DMS 273 (cell line): ENCODE measurements at regions not wholly inside any gene's neighbourhood (a gene's known extent, or its start where the extent isn't known, plus 50 kb on each side); places are given as distances from the start of the nearest gene placed in this dataset.

ENCODE experiments used
- DNase-seq: peaks from one replicate; lab custom pipeline; 2025; ENCODE audit not compliant: unreplicated experiment; lab: John Stamatoyannopoulos, UW

DNA sequence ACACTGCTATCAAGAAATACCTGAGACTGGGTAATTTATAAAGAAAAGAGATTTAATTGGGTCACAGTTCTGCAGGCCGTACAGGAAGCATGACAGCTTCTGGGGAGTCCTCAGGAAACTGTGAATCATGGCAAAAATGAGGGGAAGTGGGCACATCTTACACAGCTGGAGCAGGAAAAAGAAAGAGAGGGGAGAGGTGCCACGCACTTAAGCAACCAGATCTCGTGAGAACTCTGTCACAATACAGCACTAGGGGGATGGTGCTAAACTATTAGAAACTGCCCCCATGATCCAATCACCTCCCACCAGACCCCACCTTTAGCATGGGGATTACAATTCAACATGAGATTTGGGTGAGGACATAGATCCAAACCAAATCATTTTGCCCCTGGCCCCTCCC lies 105.5 kb upstream of the CPLX2 start:
- DNase-seq = no peak

DNA sequence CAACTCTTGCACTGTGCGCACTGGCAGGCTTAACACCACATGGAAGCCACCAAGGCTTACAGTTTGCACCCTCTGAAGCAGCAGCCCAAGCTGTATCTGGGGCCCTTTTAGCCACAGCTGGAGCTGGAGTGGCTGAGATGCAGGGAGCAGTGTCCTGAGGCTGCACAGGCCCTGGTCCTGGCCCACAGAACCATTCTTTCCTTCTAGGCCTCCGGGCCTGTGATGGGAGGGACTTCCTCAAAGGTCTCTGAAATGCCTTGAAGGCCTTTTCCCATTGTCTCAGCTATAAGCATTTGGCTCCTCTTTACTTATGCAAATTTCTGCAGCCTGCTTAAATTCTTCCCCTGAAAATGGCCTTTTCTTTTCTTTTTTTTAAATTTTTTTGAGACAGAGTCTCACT lies 104.4 kb upstream of the CPLX2 start:
- DNase-seq = no peak

DNA sequence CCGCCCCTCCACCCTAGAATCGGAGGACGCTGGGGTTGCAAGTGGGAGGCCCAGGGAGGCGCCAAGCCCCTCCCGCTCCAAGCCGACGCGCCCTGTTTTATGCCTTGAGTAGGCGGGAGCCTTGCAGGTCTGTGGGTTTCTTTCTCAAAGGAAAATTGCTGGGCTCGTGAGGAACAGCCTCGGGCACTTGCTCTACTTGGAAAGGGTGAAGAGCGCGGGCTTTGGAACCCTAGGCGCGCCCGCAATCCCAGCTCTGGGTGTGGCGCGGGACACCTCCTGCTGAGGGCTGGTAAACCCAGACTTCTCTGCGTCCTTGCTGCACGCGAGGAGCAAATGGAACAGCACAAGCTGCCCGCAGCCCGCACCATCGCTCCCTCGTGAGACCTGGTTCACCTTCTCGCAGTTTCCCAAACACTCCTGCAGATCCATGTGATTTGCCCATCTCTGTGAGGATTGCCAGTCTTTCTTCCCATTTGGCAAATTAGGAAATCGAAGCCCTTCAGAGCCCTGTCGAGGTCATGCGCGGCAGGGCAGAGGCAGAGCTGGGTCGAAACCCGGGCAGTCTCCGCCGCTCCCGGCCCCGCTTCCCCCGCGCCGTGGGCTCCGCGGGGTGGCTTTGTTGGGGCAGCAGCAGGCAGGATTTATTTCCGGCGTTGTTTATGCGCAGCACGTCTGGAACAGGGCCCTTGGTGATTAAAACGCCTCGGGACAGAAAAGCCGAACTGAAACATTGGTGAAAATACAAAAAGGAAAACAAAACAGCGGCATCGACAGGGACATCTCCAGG lies 98.4 kb upstream of the CPLX2 start:
- DNase-seq = no peak

DNA sequence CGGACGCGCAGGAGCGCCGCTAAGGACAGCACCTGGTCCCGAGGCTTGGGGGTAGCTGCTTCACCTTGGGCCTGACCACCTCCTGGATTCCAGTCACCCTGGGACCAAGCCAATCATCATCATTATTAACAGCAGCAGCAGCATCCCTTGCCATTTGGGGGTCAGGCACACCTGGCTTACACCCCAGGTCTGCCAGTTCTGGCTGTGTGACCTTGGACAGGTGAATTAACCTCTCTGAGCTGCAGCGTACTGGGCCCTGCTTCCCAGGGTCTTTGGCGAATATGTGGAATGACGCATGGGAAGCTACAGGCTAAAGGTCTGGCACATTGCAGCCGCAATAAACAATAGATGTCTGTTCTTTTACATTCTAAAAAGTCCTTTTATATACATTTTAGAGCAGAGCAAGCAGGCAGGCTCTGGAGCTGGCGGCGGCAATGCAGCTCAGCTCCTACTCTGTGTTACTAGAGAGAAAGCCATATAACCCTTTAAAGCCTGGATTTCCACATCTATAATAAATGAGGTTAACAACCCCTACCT lies 97.8 kb upstream of the CPLX2 start:
- DNase-seq = no peak

DNA sequence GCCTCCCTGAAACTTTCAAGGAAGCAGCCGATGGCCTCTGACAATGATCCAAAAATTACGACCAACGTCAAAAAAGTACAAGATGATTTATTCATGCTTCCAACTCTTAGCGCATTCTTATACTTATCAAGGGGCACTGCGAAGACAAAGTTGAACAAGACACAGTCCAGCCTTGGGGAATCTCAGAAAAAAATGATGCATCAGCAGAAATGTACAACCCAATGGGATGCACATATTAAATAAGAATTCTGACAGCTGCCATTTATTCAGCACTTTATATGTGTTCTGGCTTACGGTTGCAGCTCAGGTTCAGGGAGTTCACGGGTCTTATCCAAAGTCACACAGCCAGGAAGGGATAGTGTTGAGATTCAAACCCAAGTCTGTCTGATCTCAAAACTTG lies 96.0 kb upstream of the CPLX2 start:
- DNase-seq = no peak

DNA sequence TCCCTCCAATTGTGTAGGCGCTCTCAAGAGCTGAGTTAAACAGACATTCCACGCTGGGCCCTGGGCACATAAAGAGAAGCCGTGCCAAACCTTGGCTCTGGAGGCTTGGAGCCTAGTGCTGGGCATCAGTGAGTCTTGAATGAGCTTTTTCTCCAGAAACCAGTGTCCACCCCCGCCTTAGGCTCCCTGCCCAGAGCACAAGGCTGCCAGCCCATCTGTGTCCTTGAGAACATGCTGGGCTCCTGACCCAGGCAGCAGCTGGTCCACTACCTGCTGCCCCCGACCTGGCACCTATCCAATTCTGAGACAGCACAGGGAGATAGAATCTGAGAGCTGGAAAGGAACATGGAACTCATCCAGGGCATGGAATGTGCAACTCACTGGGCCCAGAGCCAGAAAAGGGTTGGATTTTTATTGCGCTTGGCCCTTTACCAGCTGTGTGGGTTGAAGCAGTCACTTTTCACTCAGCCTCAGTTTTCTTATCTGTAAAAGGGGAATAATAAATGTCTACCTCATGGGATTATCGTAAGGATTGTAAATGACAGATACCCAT lies 92.4 kb upstream of the CPLX2 start:
- DNase-seq = peak; percentile 99

DNA sequence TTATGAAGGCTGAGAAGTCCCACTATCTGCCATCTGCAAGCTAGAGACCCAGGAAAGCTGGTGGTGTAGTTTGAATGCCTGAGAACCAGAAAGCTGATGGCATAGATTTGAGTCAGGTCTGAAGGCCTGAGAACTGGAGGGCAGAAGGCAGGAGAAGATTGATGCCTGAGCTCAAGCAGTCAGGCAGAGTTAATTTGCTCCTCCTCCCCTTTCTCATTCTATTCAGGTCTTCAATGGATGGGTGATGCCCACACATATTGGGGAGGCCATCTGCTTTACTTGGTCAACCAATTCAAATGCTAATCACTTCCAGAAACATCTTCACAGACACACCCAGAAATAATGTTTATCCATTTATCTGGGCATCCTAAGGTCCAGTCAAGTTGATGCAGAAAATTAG lies 87.6 kb upstream of the CPLX2 start:
- peak; percentile 21 for DNase-seq

DNA sequence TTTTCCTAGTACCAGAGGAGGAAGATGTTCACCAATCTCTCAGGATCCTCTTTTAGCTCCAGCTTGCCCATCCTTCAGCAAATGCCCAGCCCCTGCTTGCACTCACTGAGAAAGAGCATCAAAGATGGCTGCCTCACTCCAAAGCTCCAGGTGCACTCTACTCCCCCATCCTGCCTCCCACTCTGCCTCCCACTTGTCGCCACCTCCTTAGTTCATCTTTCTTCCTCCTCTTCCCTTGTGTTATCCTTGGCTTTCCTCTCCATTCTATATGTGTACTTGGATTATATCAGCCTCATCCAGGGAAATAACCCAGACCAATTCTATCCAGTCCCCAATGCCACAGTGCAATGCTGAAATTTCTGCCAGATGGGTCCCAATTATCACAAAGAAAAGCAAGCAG lies 87.1 kb upstream of the CPLX2 start:
- DNase-seq = no peak

DNA sequence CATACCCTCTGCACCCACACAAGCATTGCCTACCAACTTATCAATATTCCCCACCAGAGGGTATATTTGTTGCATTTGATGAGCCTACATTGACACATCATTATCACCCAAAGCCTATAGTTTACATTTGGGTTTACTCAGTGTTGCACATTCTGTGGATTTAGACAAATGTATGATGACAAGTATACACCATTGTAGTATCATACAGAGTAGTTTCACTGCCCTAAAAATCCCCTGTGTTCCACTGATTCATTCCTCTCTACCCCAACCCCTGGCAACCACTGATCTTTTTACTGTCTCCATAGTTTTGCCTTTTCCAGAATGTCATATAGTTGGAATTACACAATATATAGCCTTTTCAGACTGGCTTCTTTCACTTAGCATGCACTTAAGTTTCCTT lies 85.7 kb upstream of the CPLX2 start:
- DNase-seq = no peak

DNA sequence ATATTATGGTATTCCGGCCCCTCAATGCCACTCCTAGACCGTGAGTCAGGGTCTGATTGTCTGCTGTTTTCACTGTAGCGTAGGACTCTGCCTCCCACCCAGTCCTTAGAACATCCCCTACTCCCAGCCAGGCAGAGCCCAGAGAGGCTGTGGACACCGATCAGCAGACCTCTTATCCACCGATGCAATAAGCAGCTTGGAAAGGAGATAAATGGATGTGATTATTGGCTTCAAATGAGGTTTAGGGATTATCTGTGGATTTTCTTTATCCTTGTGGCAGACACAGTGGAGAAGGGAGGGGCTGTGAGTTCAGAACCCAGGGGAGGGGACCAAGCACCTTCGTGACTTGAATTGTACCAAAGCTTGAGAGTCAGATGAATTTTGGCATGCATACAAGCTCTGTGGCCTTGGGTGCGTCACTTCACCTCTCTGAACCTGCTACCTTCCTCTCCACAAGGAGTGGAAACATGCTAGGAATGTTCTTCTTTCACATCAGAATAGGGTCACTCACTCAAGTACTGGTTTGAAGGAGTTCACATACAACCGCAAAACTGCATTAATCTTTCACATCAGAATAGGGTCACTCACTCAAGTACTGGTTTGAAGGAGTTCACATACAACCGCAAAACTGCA lies 83.1 kb upstream of the CPLX2 start:
- DNase-seq = no peak

DNA sequence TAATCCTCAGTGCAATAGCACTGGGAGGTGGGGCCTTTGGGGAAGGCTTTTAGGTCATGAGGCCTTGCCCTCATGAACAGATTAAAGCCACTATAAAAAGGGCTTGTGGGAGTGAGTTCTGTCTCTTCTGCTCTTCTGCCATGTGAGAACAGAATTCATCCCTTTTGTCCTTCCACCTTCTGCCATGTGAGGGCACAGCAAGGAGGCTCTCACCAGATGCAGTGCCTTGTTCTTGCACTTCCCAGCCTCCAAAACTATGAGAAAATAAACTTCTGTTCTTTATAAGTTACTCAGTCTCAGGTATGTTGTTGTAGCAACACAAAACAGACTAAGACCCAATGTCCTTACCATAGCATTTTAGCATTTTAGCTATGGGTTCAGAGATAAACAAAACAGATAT lies 81.7 kb upstream of the CPLX2 start:
- no peak for DNase-seq

DNA sequence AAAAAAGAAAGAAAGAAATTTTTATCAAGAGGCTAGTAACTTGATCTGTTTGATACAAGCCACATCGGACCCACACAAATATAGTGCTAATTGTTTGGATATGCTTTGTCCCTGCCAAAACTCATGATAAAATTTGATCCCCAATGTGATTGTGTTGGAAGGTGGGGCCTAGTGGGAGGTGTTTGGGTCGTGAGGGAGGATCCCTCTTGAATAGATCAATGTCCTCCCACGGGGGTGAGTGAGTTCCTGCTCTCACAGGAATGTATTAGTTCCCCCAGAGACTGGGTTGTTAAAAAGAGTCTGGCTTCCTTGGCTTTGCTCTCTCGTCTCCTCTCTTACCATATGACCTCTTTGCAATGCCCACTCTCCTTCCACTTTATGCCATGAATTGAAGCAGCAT lies 80.6 kb upstream of the CPLX2 start:
- no peak for DNase-seq

DNA sequence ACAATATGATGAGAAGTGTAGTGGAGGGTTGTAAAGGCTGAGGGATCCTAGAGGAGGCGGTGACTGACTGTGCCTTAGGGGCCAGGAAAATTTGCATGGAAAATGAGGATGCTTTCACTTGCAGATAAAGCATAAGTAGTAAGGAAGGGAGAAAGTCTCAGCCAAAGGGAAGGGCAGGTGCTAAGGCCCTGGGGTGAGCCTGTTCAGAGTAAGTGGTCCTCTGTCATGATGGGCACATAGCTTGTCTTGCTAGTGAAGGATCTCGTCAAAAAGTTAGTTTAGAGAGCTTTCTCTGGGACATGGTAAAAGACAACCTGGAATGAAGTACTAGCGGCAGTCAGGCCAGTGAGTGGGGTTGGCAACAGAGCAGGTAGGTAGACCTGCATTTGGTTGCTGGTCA lies 75.4 kb upstream of the CPLX2 start:
- no peak for DNase-seq

DNA sequence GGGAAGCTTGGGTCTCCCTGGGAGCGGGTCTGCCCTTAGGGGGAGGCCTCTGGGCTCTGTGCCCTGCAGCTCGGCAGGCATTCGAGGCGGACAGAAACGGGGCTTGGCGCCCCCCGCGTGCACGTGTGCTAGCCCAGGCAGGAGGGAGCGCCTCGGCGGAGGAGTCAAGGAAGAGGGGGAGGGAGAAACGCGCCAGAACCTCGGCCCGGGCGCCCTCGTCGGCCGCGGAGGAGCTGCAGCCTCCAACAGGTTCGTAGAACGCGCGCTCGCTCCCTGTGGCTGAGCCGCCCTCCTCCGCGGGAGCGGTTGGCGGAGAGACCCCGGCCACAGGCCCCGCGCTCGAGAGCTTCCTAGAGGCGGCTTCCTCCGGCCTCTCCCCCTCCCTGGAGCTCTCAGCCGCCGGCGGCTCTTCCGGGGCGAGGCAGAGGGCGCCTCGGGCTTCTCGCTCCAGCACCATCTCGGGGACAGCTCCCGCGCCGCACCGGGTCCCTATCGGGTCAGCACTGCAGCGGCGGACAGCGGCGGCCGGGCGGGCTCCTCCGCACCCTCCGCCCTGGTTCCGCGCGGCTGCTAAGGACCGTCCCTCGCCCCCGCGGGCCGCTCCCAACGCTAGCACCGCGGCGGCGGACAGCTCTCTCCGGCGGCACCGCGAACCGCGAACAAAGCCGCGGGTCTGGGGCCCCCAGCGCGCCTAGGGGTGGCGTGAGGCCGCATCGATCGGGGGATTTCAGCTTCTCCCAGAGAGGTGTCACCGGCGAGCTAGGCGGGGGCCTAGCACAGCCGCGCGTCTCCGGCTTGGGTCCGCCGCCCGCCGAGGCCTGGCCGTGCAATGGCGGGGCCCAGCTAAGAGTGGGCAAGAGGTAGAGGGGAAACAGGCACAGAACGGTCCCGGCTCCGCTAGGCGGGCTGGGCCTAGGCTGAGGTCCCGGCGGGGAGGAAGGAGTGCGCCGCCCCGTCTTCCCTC lies 74.6 kb upstream of the CPLX2 start:
- DNase-seq = peak; percentile 89

DNA sequence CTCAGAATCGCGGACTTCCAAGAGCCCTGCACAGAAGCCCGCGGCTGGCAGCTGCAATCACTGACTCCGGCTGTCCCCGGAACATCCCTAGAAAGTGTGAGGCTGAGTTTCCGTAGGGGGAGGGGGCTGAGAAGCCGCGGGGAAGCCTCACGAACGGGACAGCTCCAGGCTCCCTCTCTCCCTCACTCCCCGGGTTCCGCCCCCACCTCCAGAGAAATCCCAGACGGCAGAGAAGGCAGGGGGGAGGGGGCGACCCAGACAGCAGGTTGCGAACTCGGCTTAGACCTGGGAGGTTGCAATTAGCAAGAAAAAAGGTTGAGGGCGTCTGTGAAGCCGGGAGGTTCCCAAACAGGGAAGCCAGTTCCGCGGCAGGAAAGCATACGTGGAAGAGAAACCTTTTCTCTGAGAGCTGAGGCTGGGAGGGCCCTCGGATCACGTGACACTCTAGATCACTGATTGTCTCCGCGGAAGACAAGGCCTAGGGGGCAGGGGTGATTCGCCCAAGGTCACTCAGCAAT lies 73.8 kb upstream of the CPLX2 start:
- peak; percentile 77 for DNase-seq

DNA sequence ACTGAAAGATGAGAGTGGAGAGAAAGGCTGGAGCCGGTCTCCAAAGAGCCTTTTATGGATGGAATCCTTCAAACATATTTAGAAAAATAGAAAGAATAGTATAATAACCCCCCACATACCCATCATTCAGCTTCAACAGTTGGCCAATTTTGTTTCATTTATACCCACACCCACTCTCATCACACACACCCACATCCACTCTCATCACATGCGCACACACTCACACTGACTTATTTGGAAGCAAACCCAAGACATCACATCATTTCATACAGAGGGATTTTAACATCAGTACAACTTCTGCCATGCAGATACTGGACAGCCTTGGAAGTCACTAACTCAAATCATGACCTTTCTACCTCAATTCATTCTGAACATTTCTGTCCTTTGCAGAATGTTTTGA lies 72.8 kb upstream of the CPLX2 start:
- no peak for DNase-seq

DNA sequence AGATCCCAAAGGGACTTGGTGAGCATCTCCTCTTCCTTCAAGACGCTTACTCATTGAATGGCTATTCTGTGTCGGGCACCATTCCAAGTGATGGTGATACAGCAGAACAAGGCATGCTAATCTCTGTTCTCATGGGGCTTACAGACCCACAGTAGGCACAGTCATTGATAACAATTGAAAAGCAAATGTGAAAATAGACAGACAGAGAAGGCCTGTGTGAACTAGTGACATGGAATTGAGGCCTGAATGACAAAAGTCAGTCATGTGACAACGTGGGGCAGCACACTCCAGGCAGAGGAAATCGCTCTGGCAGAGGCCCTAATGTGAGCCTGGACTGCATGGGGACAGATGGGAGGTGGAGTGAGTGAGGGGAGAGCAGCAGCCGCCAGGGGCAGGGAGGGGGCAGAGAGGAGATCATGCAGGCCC lies 70.7 kb upstream of the CPLX2 start:
- peak; percentile 73 for DNase-seq

DNA sequence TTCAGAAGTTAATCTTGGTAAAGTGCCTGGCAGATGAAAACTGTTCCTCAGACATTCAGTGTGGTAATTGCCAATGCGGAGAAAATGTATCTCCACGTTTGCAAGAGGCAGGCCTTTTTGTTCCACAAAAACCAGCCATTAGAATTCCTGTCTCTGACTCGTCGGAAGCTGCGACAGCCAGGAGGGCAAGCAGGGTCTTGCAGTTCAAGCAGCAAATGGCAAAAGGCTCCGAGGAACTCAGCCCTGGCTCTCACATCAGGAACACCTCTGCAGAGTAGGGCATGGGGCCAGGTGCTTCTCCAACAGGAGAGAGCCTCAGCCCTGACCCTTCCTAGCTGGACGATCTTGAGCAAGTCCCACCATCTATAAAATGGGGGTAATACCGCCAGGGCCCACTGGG lies 69.0 kb upstream of the CPLX2 start:
- DNase-seq = no peak

DNA sequence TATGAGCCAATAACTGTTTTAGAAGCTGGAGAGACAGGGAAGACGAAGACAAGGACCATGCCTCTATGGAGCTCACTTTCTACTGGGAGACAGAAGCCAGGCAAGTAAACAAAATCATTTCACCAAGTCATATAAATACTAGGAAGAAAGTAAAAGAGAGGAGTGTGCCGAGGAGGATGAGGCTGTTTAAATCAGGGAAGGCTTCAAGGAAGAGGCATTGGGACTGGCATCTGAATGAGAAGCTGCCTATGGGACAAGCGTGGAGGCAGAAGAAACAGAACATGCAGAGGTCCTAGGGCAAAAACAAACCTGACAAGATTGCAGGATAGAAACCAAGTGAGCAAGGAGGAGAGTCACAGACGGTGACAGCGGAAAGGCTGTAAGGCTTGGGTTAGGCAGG lies 68.1 kb upstream of the CPLX2 start:
- no peak for DNase-seq

DNA sequence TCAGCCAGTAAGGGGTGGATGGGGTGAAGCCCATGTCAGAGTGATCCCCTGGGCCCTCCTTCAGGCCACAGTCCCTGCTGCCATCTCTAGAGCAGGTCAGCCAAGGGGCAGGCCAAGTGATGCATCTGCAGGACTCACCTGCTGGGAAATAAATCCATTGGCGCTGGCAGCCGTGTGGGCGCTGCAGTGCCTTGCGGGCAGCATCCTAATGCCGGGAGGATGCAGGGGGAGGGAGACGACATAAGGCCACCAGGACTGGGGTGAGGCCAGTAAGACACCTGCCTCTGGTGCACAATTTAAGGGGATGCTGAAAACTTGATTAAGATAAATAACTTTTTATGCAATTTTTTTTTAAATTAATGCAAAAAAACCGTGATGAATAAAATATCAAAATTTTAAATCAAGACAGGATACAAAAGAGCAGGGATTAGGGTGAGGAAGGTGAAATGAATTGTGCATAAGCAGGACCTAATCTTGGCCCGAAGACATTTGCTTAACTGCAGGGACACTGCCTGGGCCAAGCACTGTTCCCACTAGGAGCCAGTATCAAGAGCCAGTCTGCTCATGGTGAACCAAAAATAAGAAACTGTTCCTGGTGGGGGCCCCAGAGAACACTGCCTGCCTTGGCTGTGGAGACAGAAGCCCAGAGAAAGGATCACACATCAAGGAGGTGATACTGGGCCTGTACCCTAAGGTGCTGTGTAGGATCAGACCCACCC lies 67.5 kb upstream of the CPLX2 start:
- DNase-seq = no peak
